GDM1 (cell line): ENCODE measurements at regions not wholly inside any gene's neighbourhood (a gene's known extent, or its start where the extent isn't known, plus 50 kb on each side); places are given as distances from the start of the nearest gene placed in this dataset.
"Not testable (repeated sequence)": the region's sequence is repeated elsewhere in the genome, so short reads cannot be mapped to it uniquely, and the experiment has no call there.

Experiments
- DNase-seq: peaks from one replicate; lab custom pipeline; 2025; lab: John Stamatoyannopoulos, UW

GRCh38 chr6:86731631-86732030 is 205.7 kb upstream of the HTR1E start:
- DNase-seq: not testable (repeated sequence)

GRCh38 chr6:86730772-86731171 is 206.6 kb upstream of the HTR1E start:
- not testable (repeated sequence) for DNase-seq

GRCh38 chr6:86730216-86730615 is 207.1 kb upstream of the HTR1E start:
- DNase-seq: no peak

GRCh38 chr6:86728976-86729375 is 208.4 kb upstream of the HTR1E start:
- DNase-seq: no peak

GRCh38 chr6:86724695-86725094 is 212.6 kb upstream of the HTR1E start:
- no peak for DNase-seq

- DNase-seq: no peak
Observed at GRCh38 chr6:86723729-86724128, 213.6 kb upstream of the HTR1E start.

- no peak for DNase-seq
Observed at GRCh38 chr6:86723151-86723550, 214.2 kb upstream of the HTR1E start.

- DNase-seq: no peak
Observed at GRCh38 chr6:86722131-86722530, 215.2 kb upstream of the HTR1E start.

GRCh38 chr6:86715676-86716075 is 221.7 kb upstream of the HTR1E start:
- DNase-seq: no peak

- no peak for DNase-seq
Observed at GRCh38 chr6:86712039-86712438, 225.3 kb upstream of the HTR1E start.

- no peak for DNase-seq
Observed at GRCh38 chr6:86707545-86708120, 229.7 kb upstream of the HTR1E start.

- DNase-seq: no peak
Observed at GRCh38 chr6:86706449-86706848, 230.9 kb upstream of the HTR1E start.

- not testable (repeated sequence) for DNase-seq
Observed at GRCh38 chr6:86701228-86701627, 236.1 kb upstream of the HTR1E start.

GRCh38 chr6:86686496-86686895 is 250.8 kb upstream of the HTR1E start:
- no peak for DNase-seq

GRCh38 chr6:86685230-86685797 is 252.0 kb upstream of the HTR1E start:
- no peak for DNase-seq

GRCh38 chr6:86683132-86683908 is 254.0 kb upstream of the HTR1E start:
- DNase-seq: no peak

- DNase-seq: no peak
Observed at GRCh38 chr6:86682297-86682696, 255.0 kb upstream of the HTR1E start.

- DNase-seq: not testable (repeated sequence)
Observed at GRCh38 chr6:86681140-86681539, 256.2 kb upstream of the HTR1E start.

- not testable (repeated sequence) for DNase-seq
Observed at GRCh38 chr6:86672125-86672524, 265.2 kb upstream of the HTR1E start.

GRCh38 chr6:86657192-86657591 is 280.1 kb upstream of the HTR1E start:
- no peak for DNase-seq

GRCh38 chr6:86629123-86629522 is 308.2 kb upstream of the HTR1E start:
- no peak for DNase-seq

GRCh38 chr6:86619428-86619827 is 317.9 kb upstream of the HTR1E start:
- DNase-seq: no peak

- no peak for DNase-seq
Observed at GRCh38 chr6:86615299-86615698, 322.0 kb upstream of the HTR1E start.
